Memory B cell (primary cell): ENCODE measurements at regions not wholly inside any gene's neighbourhood (a gene's known extent, or its start where the extent isn't known, plus 50 kb on each side); places are given as distances from the start of the nearest gene placed in this dataset.
A peak's percentile ranks its signal among the peaks of the same experiment; 100 is the strongest.

Experiments used
- ATAC-seq: fragments of 150-1000 bp; cut with Tn5 transposase; 2 replicates; pipeline ENCODE4 v1.10.0; 2021; ENCODE audit warnings: low read depth, mild to moderate bottlenecking, moderate library complexity
- DNase-seq, 2 donors: peaks; one replicate each; pipeline ENCODE4 v3.0.0; 2022; ENCODE audit warnings: low spot score in 2 of 2
- H3K27ac Mint-ChIP-seq: one replicate; pipeline ENCODE4 v1.8.0; 2022; ENCODE audit warnings: mild to moderate bottlenecking, moderate library complexity, mixed read lengths
- H3K27me3 Mint-ChIP-seq: one replicate; pipeline ENCODE4 v1.8.0; 2022; ENCODE audit warnings: mixed read lengths
- H3K36me3 Mint-ChIP-seq: one replicate; pipeline ENCODE4 v1.8.0; 2022; ENCODE audit warnings: mild to moderate bottlenecking, mixed read lengths
- H3K4me1 Mint-ChIP-seq: one replicate; pipeline ENCODE4 v1.8.0; 2022; ENCODE audit warnings: mixed read lengths
- H3K4me3 Mint-ChIP-seq: one replicate; pipeline ENCODE4 v1.8.0; 2022; ENCODE audit warnings: mild to moderate bottlenecking, moderate library complexity, mixed read lengths
- H3K9me3 Mint-ChIP-seq: one replicate; pipeline ENCODE4 v1.8.0; 2022; ENCODE audit warnings: mixed read lengths

GRCh38 chr14:95413289-95414215 lies 93.8 kb upstream of the CLMN start:
- peaks cover 33% of the 10 kb centered on the region for H3K36me3 Mint-ChIP-seq
- no peak for ATAC-seq
- no peaks in the 10 kb centered on the region for H3K27me3 Mint-ChIP-seq
- no peak for DNase-seq
- H3K4me3 Mint-ChIP-seq: no peak overlapping the region
- no peaks in the 10 kb centered on the region for H3K9me3 Mint-ChIP-seq
- no peak overlapping the region for H3K27ac Mint-ChIP-seq
- H3K4me1 Mint-ChIP-seq: peaks cover 2% of the 10 kb centered on the region

- DNase-seq (no peak), ATAC-seq (no peak)
- Mint-ChIP-seq H3K27ac (no peak overlapping the region), H3K4me1 (peaks cover 7% of the 10 kb centered on the region), H3K36me3 (peaks cover 22% of the 10 kb centered on the region), H3K4me3 (no peak overlapping the region), H3K9me3 (no peaks in the 10 kb centered on the region), H3K27me3 (no peaks in the 10 kb centered on the region)
Observed at GRCh38 chr14:95410838-95411237, 91.1 kb upstream of the CLMN start.

GRCh38 chr14:95409477-95410272 lies 90.0 kb upstream of the CLMN start:
- DNase-seq: no peak
- no peak for ATAC-seq
- Mint-ChIP-seq H3K36me3 (peaks cover 20% of the 10 kb centered on the region), H3K4me1 (peaks cover 7% of the 10 kb centered on the region), H3K4me3 (no peak overlapping the region), H3K9me3 (no peaks in the 10 kb centered on the region), H3K27ac (no peak overlapping the region), H3K27me3 (no peaks in the 10 kb centered on the region)

GRCh38 chr14:95408731-95409476 lies 89.2 kb upstream of the CLMN start:
- Mint-ChIP-seq H3K27ac (no peak overlapping the region), H3K27me3 (no peaks in the 10 kb centered on the region), H3K36me3 (peaks cover 20% of the 10 kb centered on the region), H3K4me3 (no peak overlapping the region), H3K9me3 (no peaks in the 10 kb centered on the region), H3K4me1 (peaks cover 7% of the 10 kb centered on the region)
- no peak for ATAC-seq
- no peak for DNase-seq

GRCh38 chr14:95407354-95407753 lies 87.6 kb upstream of the CLMN start:
- Mint-ChIP-seq H3K4me1 (peaks cover 7% of the 10 kb centered on the region), H3K4me3 (no peak overlapping the region), H3K27ac (no peak overlapping the region), H3K27me3 (no peaks in the 10 kb centered on the region), H3K9me3 (no peaks in the 10 kb centered on the region), H3K36me3 (peaks cover 14% of the 10 kb centered on the region)
- DNase-seq: no peak
- no peak for ATAC-seq

- ATAC-seq (no peak), DNase-seq (no peak)
- Mint-ChIP-seq H3K36me3 (peaks cover 10% of the 10 kb centered on the region), H3K9me3 (no peaks in the 10 kb centered on the region), H3K27ac (peak overlapping the region; percentile 35), H3K27me3 (no peaks in the 10 kb centered on the region), H3K4me3 (no peak overlapping the region), H3K4me1 (peaks cover 7% of the 10 kb centered on the region)
Observed at GRCh38 chr14:95406756-95407277, 87.1 kb upstream of the CLMN start.

GRCh38 chr14:95404583-95404982 lies 84.9 kb upstream of the CLMN start:
- Mint-ChIP-seq H3K4me1 (peaks cover 5% of the 10 kb centered on the region), H3K4me3 (no peak overlapping the region), H3K9me3 (no peaks in the 10 kb centered on the region), H3K36me3 (peaks cover 4% of the 10 kb centered on the region), H3K27ac (no peak overlapping the region), H3K27me3 (no peaks in the 10 kb centered on the region)
- no peak for ATAC-seq
- DNase-seq: no peak

GRCh38 chr14:95402578-95402977 lies 82.9 kb upstream of the CLMN start:
- H3K9me3 Mint-ChIP-seq: no peaks in the 10 kb centered on the region
- H3K4me1 Mint-ChIP-seq: peaks cover 5% of the 10 kb centered on the region
- DNase-seq: no peak
- no peak for ATAC-seq
- H3K27ac Mint-ChIP-seq: no peak overlapping the region
- H3K27me3 Mint-ChIP-seq: no peaks in the 10 kb centered on the region
- peaks cover 2% of the 10 kb centered on the region for H3K36me3 Mint-ChIP-seq
- H3K4me3 Mint-ChIP-seq: no peak overlapping the region

GRCh38 chr14:95402176-95402575 lies 82.5 kb upstream of the CLMN start:
- H3K27ac Mint-ChIP-seq: no peak overlapping the region
- no peak overlapping the region for H3K4me3 Mint-ChIP-seq
- ATAC-seq (no peak), DNase-seq (no peak)
- H3K9me3 Mint-ChIP-seq: no peaks in the 10 kb centered on the region
- peaks cover 2% of the 10 kb centered on the region for H3K36me3 Mint-ChIP-seq
- peaks cover 5% of the 10 kb centered on the region for H3K4me1 Mint-ChIP-seq
- H3K27me3 Mint-ChIP-seq: no peaks in the 10 kb centered on the region

GRCh38 chr14:95398630-95399547 lies 79.2 kb upstream of the CLMN start:
- DNase-seq: no peak
- Mint-ChIP-seq H3K4me1 (peaks cover 19% of the 10 kb centered on the region), H3K27ac (no peak overlapping the region), H3K4me3 (no peak overlapping the region), H3K9me3 (peaks cover 6% of the 10 kb centered on the region), H3K27me3 (no peaks in the 10 kb centered on the region), H3K36me3 (peaks cover 6% of the 10 kb centered on the region)
- no peak for ATAC-seq

GRCh38 chr14:95397325-95397724 lies 77.6 kb upstream of the CLMN start:
- no peak overlapping the region for H3K27ac Mint-ChIP-seq
- DNase-seq (no peak), ATAC-seq (no peak)
- H3K36me3 Mint-ChIP-seq: peaks cover 6% of the 10 kb centered on the region
- no peaks in the 10 kb centered on the region for H3K27me3 Mint-ChIP-seq
- no peak overlapping the region for H3K4me3 Mint-ChIP-seq
- peaks cover 19% of the 10 kb centered on the region for H3K4me1 Mint-ChIP-seq
- peaks cover 6% of the 10 kb centered on the region for H3K9me3 Mint-ChIP-seq

GRCh38 chr14:95396221-95396620 lies 76.5 kb upstream of the CLMN start:
- DNase-seq (peak in 1 of 2 donors; percentile 26), ATAC-seq (peak; percentile 98)
- Mint-ChIP-seq H3K4me3 (peak overlapping the region; percentile 71), H3K36me3 (peaks cover 6% of the 10 kb centered on the region), H3K27me3 (no peaks in the 10 kb centered on the region), H3K4me1 (peaks cover 19% of the 10 kb centered on the region), H3K27ac (peak overlapping the region; percentile 95), H3K9me3 (peaks cover 6% of the 10 kb centered on the region)
